GM21360 (cell line): ENCODE measurements at regions not wholly inside any gene's neighbourhood (a gene's known extent, or its start where the extent isn't known, plus 50 kb on each side); places are given as distances from the start of the nearest gene placed in this dataset.

ENCODE experiments used
- ATAC-seq: cut with Tn5 transposase; IDR thresholded peaks from one replicate; pipeline ENCODE4 v1.9.1; 2021; ENCODE audit warnings: mild to moderate bottlenecking, moderate library complexity; ENCODE audit not compliant: unreplicated experiment

DNA sequence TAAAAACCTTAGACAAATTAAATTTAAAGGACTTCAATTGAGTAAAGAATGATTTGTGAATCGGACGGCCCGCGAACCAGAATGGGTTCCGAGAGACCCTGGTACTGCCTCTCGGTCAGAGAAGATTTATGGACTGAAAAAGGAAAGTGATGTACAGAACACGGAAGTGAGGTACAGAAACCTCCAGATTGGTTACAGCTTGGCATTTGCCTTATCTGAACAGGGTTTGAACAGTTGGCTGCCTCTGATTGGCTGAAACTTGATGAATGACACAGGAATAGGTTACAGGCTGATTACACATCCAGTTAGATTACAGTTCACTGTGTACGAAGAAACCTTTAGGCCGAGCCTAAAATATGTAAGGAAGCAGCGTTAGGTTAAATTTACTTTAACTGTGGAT lies 156.5 kb upstream of the EGFLAM start:
- no peak for ATAC-seq

DNA sequence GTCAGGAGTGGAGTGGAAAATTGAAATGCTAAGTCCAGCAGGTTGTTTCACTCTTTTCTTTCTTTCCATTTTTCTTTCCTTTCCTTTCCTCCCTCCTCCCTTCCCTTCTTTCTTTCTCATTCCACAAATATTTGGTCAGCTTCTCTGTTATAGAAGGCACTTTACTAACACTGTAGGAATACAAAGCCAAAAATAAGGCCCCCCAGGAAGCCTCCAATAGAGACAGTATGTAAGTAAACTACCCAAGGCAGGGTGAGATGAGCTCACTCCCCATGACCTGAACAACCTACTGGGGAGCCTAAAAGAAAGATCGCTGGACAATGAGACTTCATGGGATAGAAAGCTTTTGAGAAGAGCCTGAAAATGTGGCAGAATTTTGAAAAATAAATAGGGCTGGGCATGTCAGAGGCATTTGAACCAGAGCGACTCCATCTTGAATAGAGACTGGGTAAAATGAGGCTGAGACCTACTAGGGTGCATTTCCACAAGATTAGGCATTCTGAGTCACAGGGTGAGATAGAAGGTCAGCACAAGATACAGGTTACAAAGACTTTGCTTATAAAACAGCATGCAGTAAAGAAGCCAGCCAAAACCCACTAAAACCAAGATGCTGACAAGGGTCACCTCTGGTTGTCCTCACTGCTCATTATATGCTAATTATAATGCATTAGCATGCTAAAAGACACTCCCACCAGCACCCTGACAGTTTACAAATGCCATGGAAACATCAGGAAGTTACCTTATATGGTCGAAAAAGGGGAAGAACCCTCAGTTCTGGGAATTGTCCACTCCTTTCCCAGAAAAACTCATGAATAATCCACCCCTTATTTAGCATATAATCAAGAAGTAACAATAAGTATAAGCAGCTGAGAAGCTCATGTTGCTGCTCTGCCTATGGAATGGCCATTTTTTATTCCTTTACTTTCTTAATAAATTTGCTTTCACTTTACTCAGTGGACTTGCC lies 158.9 kb upstream of the EGFLAM start:
- no peak for ATAC-seq

DNA sequence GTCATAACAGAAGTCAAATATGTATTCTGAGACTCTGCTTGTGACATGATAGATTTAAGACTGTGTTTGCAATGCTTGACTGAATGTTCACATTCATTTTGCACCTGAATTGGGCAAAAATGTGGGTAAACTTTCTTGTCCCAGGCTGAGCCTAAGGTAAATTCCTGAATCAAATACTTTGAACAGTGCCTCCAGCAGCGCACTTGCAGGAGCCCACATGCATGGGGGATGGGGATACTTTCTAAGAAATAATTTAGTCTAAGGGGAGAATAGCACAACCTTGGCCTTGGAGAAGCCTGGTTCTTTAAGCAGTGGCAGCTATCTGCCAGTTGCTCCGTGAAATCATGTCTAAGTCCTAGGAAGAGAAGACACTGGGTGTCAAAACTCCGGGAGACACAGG lies 163.5 kb upstream of the EGFLAM start:
- ATAC-seq: no peak

DNA sequence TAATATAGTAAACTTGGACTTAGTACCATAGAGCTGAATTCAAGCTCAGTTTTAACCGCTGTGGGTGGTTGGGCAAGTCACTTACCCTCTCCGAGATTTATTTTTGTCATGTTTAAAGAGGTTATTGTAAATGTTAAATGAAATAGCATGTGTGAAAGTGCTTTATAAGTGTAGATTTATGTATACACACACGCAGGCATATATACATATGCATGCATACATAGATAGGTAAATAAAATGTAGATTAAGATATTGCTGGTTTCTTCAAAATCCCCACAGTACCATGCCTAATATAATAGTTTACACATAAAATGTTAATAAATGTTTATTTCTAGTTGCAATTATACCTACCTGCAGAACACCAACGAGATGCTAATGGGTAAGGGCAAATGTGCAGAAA lies 164.5 kb upstream of the EGFLAM start:
- no peak for ATAC-seq

DNA sequence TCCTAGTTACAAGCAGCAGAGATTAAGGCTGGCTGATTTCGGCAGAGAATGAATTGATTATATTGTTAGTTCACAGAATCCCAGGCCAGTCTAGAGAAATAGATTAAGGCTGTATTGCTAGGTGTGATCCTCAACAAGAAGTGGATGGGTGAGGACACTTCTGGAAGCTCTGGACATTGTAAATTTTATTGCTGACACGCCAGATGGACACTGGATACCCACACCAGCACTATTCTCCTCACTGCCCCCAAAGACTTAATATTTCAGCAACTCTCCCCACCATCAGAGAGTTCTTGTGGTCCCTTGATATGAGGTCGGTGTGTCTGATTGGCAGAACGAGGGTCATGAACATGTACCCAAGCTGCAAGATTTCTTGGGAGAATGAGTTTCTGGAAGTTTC lies 171.6 kb upstream of the EGFLAM start:
- ATAC-seq: no peak

DNA sequence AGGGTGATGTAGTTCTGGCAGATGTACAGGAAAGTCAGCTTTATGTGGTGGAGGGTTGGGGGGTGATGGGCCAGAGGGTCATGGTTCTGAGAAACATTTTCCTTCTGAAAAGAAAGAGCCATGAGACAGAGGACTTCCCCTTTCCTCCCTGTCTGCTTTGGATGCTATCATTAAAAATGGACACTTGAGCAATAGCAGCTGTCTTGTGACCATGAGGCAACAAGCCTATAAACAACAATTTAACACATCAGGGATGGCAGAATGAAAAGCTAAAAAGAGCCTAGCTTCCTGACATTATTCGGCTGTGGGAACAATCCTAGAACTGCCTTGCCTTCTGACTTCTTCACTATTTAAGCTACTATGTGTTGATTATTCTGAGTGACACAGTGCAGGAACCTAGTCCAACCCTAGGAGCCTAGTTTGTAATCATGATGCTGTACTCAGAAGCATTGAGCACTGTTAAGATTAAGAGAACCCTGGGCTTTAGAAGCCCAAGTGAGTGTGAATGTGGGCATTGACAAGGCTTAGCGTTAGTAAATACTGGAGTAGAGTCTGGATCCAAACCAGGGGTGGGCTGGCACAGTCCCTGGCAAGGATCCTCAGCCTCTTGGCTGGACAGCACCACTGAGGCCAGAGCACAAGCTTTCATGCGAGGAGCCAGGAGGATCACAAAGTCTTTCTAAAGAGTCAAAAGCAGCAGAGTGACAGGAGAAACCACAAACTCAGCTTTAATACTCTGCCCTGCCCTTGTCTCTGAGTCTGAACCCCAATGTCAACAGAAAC lies 178.5 kb upstream of the EGFLAM start:
- ATAC-seq: no peak

DNA sequence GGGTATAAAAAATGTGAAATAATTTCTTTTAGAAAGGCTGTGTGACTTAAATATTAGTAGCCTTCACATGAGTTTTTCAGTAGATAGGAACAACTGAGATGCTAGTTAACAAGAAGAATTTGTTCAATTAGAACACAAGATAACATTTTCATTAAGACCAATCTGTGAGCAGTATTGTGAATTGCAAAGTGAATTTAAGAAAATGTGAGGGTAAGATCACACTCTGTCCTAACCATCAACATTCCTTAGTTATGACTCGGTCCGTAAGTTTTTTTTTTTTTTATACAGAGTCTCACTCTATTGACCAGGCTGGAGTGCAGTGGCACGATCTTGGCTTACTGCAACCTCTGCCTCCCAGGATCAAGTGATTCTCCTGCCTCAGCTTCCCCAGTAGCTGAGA lies 180.2 kb upstream of the EGFLAM start:
- no peak for ATAC-seq

DNA sequence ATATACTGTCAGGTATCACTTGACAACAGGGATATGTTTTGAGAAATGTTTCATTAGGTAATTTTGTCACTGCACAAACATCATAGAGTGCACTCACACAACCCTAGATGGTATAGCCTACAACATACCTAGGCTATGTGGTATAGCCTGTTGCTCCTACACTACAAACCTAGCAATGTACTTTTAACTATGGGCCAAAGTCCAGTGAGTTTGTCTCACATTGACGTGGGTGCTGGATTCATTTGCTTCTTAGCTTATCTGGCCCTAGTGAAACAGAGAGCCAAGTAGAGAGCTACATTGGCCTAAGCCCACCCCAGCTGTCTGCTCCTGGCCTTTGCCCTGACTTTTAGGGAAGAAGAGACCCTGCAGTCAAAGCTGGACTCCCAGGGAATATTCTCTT lies 180.7 kb upstream of the EGFLAM start:
- ATAC-seq: no peak

DNA sequence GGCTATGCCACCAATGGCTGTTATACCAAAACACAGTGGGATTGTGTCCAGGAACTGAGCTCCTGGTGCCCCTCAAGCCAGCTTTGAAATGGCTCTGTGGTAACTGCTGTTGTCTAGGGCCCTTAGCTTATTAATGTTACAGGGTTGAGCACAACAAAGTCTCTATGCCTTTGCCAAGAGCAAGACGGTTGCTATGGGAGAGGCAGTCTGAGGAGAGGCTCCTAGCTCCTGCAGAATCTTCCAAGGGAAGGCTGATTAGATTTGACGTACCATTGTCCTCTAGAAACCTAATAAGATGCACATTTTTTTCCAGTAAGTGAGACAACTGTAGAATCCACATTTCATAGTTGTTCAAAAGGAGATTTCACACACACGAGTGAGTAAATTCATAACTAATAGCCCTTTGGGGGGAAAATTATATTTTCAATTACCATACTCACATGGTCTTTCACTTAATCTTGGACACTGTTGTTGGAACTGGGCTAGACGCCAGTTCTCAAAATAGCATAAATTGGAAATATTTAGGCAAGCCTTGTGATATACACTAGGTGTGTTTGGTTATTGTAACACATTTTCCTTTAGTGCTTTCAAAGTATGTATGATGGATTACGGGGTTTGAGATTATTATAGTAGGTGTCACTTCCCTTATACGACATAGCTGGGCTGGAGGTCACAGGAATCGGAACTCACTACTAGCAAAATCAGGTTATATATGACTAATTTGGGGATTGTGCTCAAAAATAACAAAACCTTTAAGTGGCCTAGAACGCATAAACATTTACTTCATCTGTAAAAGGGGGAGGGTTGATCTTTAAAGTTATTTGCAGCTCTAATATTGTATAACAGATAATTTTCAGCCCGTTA lies 186.3 kb upstream of the EGFLAM start:
- no peak for ATAC-seq

DNA sequence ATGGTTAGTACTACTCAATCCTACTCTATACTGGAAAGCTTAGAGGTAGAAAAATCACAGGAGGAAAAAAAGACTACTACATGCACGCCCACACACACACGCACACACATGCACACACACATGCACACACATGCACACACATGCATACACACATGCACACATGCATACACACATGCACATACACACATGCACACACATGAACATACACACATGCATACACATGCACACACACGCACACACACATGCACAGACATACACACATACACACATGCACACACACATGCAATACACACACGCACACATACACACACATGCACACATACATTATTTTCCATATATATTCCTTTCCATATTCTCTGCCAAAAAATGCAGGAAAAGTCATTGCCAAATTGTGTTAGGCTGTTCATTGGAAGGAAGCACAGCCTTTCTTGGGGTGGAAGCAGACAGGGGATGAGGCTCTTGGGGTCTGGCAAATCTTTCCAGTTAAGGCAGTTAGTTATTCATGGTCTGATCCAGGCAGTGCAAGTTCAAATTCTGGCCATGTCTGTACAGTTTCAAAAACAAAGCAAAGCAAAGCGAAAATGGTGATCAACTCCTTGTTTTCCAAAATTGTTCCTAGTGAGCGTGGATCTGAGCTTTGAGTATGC lies 187.9 kb upstream of the EGFLAM start:
- ATAC-seq: no peak

DNA sequence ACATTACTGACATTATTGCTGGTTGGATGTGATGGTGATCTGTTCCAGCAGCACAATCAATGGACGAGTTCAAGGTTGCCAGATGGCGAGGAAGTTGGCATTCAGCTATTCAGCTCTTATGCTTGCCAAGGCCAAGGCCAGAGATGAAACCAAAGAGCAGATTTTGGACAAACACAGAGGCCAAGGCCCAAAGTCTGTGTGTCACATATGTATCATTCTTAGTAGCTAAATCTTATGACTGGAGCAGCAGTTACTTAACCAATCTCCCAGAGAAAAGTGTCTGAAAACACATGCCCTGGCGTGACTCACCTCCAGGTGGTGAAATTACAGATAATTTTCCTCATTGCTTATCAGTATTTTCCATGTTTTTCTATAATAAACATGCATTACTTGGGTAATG lies 189.0 kb upstream of the EGFLAM start:
- ATAC-seq: no peak

DNA sequence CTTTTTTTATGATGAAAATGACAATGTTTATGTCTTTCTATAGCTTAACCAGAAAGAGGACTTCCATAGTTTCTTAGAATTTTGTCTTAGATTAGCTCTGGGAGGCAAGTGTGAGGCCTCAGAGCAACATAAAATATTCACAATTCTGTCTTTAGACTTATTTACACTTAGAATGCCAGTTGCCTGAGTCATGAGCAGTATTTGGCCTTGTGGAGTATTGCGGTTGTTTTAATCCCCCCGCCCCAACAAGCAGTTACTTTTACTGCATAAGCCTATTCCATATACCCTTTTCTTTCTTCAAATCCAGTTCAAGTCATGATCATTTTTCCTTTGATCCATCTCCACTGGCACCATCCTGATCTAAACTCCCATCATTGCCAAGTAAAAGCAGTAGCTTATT lies 198.0 kb upstream of the EGFLAM start:
- no peak for ATAC-seq

DNA sequence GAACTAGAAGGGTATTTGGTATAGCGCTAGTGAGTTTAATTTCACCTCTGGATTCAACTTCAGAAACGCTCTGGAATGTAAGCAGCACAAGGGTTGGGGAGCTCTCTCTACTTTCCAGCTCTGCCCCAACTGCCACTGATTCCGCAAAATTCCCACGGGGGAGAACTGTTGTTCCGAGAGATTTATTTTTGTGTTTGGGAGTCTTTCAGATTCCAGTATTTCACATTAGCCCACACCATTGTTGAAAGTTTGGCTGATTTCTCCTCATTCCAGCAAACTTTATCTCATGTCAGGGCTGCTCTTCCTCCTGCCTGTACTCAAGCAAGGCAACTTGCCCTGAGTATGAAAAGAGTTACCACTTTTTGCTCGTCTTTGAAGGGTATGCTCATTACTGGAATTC lies 198.5 kb upstream of the EGFLAM start:
- no peak for ATAC-seq

DNA sequence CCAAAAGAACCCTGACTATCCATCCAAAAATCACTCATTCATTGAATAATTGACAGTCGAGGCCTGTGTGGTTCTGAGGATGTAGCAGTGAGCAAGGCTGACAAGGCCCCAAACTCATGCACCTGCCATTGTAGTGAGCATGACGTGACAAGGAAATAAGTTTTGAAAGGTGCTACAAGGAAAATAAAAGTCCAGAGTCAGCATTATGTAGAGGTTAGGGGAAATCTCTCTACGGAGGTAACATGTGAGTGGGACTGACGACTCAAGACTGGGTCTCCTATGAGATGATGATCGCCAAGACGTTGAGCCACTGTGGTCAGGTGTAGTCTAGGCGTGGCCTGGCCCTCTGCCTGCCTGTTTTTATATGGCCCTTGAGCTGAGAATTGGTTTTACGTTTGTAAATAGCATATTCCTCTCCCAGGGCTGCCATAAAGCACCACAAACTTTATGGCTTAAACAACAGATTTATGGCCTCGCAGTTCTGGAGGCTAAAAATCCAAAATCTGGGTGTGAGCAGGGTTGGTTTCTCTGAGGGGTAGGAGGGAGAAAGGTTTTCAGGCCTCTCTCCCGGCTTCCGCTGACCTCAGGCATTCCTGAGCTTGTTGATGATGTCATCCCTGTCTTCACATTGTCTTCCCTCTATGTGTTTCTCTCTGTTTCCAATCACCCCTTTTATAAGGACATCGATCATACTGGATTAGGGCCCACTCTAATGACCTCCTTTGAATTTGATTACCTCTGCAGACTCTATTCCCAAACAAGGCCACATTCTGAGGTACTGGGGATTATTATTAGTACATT lies 206.4 kb upstream of the EGFLAM start:
- no peak for ATAC-seq

DNA sequence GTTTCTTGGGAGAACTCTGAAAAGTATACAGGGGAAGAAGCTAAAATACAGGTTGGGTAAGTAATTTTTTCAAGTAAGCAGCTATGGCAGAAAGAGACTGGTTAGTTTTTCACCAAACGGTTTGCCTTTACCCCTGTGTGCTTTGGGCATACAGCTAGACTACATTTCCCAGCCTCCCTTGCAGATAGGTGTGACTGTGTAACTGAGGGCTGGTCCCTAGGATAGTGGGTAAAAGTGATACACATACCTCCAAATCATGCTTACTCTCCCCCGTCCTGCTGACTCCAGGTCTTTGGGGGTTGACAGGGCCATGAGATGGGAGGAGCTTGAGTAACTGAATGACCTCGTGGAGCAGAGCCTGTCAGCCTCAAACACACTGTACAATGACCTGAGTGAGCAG lies 208.6 kb upstream of the GDNF start:
- ATAC-seq: no peak

DNA sequence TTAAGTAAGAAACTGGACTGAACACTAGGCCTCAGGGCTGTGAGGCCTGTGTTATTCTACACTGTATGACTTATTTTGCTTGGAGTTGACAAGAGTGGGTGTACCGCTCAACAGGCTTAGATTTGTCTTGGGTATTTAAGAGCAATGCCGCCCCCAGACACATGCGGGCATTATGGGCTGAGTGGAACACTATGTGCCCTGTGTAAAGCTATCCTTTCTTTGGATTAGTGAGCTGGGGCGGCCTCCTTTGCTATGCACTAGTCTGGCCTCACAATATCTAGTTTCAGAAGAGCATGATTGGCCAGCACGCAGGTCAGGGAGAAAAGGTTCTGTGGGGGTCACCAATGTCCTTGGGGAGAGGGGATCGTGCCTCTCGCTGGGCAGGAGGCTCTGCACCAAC lies 206.3 kb upstream of the GDNF start:
- ATAC-seq: no peak

DNA sequence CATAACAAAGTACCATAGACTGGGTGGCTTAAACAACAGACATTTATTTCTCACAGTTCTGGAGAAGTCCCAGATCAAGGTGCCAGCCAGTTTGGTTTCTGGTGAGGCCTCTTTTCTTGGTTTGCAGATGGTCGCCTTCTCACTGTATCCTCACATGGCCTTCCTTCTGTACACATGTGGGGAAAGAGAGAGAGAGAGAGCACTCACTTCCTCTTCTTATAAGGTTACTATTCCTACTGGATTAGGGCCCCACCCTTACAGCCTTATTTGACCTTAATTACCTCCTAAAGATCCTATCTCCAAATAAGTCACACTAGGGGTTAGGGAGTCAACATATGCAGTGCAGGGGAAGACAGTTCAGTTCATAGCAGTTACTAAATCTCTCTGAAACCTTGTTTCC lies 205.6 kb upstream of the GDNF start:
- ATAC-seq: no peak

DNA sequence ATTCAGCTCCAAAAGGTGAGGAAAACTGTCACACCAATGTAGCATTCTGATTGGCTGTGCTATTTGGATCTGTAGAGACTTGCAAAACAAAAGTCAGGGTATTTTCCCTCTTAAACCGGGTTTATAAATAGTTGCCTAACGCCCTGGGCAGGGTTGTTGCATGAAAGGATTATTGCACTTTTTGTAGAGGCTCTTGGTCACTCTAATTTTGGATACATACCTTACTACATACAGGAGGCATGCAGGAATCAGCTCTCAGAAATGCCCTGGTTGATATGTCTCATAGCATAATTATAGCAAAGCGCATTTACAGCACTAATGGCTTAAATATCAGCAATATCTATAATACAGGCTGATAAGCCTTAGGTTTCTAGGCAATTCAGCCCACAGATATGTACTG lies 200.0 kb upstream of the GDNF start:
- ATAC-seq: no peak

DNA sequence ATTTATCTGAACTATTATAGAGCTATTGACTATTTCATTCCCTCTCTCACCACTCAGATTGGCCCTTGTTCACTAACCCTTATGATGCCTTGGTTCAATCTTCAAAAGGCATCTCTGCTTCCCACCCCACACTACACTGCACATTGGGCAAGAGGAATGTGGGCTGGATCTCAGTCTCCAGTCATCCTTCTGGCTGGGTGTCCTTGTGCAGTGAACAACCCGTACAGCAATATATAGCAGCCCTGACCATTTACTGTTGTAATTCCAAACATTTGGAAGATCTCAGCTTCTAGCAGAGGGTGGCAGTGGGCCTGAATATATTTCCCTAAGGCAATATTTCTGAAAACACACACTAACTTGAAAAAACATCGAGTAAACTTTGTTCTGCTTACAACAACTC lies 199.2 kb upstream of the GDNF start:
- no peak for ATAC-seq

DNA sequence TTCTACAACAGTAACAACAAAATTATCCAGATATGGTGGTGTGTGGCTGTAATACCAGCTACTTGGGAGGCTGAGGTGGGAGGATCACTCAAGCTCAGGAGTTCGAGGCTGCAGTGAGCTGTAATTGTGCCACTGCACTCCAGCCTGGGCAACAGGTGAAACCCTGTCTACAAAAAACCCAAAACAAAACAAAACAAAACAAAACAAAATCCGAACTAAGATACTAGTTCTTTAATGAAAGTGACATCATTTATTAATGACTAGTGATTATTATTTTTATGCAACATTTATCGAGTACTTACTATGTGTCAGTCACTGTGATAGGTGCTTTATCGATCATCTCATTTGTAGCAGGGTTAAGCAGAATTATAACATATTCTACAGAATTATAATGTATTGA lies 196.9 kb upstream of the GDNF start:
- ATAC-seq: no peak
